ENCODE measurements at regions not wholly inside any gene's neighbourhood (a gene's known extent, or its start where the extent isn't known, plus 50 kb on each side); places are given as distances from the start of the nearest gene placed in this dataset.
"Not testable (repeated sequence)": the region's sequence is repeated elsewhere in the genome, so short reads cannot be mapped to it uniquely, and the experiment has no call there.

DNA sequence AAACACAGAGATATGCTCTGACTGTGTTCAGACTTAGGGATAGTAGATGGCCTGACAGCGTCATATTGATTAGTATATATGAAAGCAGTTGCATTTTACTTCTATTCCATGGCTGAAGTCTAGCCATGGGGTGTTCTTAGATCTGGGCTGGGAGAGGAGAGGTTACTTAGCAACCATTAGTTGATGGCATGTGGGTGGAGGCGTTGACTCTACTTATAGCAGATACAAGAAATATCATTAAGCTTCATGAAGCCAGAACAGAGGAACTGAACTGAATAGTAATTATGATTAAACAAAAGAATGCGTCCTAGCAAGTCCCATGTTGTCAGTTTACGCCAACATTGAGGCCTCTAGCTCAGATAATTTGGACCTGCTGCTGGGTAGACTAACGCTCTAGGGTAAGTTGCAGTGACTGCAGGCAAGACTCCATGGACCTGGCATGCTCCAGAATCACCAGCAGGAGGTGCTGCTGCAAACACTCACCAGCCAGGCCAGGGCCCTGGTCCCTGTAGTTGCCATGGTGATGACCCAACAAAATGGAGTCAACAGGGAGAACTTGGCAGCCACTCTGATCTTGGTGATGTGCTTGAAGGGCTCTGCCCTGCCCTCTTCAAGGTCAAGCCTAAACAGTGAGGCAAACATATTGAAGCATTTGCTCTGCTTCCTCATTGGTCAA is 477.3 kb downstream of the PREX1 start:
- DNase-seq: no peak

DNA sequence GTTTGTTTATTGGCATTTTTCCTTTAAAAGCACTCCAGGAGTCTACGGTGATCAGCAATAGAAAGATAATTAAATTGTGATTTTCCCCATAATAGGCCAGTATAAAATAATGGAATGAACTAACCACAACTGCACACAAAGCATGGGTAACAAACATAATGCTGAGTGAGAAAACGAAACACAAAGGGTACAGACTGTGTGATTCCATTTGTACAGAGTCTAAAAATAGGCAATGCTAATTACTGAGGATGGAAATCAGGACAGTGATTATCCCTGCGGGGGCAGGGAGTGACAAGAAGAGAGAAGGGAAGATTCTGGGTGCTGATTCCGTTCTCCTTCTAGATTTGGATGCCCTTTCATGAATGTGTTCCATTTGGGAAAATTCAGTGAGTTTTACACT is 478.1 kb downstream of the PREX1 start:
- DNase-seq: no peak

DNA sequence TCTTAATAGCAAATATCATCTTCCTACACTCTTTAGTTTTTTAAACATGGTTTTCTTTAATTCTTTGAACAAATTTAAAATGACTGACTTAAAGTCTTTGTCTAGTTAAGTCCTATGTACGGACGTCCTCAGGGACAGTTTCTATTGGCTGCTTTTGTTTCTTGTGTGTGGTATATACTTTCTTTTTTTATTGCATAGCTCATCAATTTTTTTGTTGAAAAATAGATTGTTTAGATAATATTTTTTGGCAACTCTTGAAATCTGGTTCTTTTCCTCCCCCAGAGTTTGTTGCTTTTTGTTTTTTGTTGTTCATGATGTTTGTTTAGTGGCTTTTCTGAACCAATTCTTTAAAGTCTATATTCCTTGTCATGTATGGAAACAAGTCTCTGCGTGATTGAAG is 479.8 kb downstream of the PREX1 start:
- DNase-seq: no peak

- DNase-seq: no peak
Observed at GRCh38 chr20:48342822-48343513, 484.8 kb downstream of the PREX1 start.

GRCh38 chr20:48340883-48341281 is 486.9 kb downstream of the PREX1 start:
- DNase-seq: no peak

- DNase-seq: no peak
Observed at GRCh38 chr20:48339986-48340882, 487.6 kb downstream of the PREX1 start.

DNA sequence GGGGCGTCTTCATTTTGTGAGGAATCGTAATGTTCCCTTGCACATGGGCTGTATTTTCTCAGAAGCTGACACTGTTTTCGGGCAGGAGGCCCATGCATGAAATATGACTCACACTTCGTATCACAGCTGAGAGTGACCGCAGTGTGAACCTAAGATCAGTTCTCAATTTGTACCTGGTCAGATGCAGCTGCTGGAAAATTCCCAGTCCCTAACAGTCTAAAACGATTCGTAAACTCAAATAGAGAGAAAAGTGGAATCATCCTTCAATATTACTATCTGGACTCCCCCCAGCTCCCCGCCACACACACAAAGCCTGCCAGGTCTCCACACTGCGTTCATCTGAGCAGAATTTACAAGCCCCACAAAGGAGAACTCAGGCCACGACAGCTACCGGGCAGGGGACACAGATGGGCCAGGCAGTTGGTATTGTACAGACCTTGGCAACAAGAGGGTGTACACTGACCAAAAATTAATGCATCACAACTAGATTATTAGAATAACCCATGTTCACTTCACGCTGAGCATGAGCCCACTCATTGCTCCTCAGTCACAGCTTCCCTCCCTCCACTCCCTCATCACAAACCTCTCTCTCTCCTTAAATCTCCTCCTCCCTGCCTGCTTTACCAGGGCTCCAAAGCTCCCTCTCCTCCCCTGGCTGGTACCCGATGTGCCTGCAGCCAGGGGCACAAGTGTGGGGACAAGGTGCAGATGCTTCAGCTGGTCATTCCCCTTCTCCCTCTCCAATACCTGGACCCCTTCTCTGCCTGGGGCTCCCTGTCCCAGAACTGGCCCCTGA is 488.4 kb downstream of the PREX1 start:
- no peak for DNase-seq

DNA sequence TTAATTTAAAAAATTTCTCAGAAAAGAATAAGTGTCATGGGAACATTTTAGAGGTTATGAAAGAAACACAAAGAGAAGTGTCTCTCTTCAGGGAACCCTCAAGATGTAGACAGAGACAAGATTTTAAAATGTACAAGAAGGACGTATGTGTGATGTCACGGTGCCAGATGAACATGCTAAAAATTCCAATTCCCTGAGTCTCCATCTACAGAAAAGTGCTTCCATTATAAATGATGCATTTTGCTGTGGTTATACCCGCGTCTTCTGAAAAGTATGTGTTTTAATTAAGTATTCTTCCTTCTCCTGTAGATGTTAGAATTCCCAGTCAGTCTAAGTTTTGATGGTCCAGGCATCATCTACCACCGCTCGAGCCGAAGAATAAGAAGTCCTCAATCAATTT is 489.1 kb downstream of the PREX1 start:
- no peak for DNase-seq

- no peak for DNase-seq
Observed at GRCh38 chr20:48336597-48336996, 491.2 kb downstream of the PREX1 start.

DNA sequence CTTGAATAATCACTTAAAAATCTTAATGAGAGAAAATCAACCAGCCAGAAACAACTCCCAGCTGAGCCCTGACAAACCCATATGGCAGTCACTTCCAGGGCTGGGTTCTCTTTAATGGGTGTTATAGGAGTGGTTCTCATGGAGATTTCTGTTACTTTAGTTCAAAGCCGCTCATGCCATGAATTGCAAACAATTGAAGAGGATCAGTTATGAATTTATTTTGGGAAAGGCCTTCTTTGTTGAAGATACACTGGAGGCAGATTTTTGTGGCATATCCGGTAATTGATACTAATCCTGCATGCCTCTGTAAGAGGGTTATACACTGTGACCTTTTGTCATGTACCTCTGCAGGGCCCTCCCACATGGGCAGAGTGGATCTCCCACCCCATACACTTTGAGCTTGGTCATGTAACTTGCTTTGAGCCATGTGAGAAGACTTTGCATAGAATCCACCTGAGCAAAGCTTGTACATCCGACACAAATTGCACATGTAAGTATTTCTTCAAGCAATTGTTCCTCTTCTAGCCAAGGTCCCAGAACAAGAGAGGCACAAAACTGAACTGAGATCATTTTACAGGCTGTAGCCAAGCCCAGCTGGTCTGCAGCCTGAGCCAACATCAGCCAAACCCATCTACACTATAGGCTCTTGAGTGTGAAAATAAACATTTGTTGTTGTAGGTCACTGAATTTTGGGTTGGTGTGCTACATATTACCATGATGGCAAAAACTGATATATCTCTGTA is 492.3 kb downstream of the PREX1 start:
- peak; percentile 33 for DNase-seq

GRCh38 chr20:48333707-48334106 is 494.1 kb downstream of the PREX1 start:
- no peak for DNase-seq

DNA sequence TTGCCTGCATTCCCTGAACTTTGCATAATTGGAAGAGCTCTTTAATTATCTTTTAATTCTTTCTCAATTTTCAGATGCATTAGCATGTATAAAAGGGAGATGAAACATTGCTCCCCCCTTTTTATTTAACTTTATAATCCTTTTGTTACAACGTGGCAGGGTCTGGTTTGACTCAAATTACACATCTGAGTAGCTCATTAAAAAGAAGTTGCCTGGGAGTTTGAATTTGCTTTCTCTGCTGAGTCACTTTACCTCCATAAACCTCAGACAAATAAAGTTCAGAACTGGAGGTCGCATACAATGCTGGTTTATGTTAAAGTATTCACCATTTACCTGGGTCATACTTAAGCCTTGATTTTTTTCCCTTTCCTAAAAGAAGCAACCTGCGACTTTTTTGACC is 495.2 kb downstream of the PREX1 start:
- no peak for DNase-seq

DNA sequence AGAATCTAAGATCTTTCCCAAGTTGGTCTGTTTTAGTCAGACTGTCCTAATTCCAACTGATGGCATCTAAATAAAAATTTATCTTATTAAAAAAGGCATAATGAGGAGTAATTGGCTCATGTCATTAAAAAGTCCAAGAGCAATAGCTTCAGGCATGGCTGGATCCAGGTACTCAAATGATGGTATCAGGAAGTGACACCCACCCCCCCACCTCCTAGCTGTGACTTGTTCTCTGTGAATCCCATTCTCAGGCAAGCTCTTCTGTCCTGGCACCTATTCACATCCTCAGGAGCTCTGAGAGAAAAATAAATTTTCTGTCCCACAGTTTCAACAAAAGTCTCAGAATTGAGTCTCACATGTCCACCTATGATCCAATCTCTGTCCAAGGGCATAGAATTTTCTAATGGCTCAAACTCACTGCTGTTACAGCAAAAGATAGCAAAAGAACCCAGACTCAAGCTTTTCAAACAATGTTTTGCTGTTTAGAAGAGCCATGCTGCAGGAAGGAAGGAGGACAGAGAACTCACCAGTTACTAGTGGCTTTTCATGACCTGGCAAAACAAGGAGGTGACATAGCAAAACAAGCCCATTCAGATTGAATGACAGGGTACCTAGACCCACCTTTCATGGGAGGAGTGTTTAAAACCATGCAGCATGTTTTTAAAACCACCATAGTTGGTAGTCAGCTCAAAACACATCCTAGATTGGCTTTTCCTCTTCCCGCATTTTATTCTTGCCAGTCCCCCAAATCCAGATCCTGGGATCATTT is 496.1 kb downstream of the PREX1 start:
- no peak for DNase-seq

- DNase-seq: peak; percentile 20
Observed at GRCh38 chr20:48329676-48330664, 497.8 kb downstream of the PREX1 start.

GRCh38 chr20:48329031-48329615 is 498.7 kb downstream of the PREX1 start:
- DNase-seq: no peak

DNA sequence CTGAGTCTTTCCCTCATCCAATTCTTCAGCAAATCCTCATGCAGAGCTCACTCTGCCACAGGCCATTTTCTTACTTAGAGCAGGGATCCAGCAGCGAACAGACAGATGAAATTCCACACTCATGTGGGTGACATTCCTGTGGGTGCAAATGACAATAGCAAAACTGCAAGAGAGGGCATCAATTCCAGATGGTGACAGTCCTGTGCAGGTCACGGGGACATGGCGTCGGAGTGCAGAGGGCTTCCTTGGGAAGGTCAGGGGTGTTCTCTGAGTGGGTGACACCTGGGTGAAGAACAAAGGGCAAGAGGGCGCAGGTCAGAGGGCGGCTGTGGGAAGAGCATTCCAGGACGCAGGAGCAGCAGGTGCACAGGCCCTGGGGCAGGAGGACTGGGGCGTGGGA is 500.0 kb downstream of the PREX1 start:
- DNase-seq: not testable (repeated sequence)

DNA sequence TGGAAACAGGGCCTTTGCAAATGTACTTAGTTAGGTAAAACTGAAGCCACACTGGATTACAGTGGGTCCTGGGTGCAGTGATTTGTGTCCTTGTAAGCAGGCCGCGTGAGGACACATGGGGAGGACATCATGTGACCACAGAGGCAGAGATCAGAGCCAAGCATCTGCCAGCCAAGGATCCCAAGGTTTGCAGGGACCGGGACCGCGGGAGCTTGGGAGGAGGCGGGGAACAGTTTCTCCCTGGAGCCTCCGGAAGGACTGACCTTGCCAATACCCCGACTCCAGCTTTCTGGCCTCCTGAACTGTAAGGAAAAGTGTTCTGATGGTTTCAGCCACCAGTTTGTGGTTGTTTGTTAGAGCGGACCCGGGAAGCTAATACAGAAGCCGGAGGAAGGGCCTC is 500.9 kb downstream of the PREX1 start:
- no peak for DNase-seq

DNA sequence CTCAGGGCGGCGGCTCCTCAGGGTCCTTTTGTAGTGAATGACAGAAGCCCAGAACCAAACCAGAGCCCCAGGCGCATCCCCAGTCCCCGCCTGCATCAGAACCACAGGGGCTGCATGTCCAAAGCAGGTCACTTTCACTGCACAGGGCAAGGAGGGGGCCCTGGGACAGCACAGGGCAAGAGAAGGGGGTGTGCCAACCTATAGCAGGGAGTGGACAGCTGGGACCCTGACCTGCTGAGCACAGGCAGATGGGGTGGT is 501.4 kb downstream of the PREX1 start:
- DNase-seq: no peak

DNA sequence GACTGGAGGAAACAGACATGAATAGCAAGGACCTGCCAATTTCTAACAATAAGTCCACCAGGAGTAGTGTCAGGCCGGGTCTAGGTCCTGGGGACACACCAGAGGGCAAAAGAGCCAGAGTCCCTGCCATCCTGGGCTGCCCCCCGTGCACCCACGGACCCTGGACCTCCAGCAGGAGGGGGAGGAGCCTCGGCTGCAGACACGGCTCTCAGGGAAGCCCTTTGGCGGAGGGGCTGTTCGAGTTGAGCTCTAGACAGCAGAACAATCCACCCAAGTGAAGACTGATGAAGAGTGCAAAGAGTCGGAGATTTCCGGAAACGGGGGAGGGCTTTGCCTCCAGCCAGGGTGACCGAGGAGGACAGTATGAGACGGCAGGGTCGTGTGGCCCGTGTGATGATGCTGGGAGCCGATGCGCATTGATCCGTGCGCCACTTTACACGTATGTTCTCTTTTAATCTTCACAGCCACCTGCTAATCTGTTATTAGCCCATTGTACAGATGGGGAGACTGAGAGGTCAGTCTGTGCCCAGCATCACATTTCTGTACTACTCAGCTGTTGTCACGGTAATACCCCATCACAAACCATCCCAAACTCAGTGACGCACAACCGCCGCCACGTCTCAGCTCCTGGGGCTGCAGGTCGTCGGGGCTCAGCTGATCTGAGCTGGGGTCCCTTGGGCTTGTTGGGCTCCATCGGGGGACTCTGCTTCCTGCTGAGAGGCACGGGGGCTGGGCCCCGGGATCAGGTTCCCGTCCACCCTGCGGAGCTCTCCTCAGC is 502.0 kb downstream of the PREX1 start:
- no peak for DNase-seq

Measured in NCI-H1092 treated with DMSO at 0.1 percent for 48 hours (cell line).